HG03342 (cell line): ENCODE measurements at regions not wholly inside any gene's neighbourhood (a gene's known extent, or its start where the extent isn't known, plus 50 kb on each side); places are given as distances from the start of the nearest gene placed in this dataset.

Source experiments
- ATAC-seq: cut with Tn5 transposase; IDR thresholded peaks from one replicate; pipeline ENCODE4 v1.9.1; 2021; ENCODE audit warnings: mild to moderate bottlenecking, moderate library complexity; ENCODE audit not compliant: unreplicated experiment

- no peak for ATAC-seq
Measured at GRCh38 chr20:39669659-39670058, 707.5 kb downstream of the DHX35 start.

DNA sequence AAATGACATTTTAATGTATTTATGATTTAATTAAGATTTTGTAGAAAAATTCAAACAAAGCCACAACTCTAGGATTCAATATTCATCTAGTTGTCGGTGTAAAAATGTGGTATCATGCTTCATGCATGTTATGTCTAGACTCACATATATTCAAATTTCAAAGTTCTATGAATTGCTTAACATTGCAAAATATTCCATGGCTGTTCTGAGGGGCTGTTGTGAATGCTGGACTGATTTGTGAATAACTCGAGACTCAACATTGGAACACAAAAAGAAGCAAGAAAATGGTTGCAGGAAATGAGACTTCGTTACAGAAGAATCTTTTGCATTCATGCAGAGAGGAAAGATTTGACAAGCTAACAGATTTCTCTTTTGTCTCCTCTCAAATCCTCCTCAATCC, 705.9 kb downstream of the DHX35 start:
- ATAC-seq: no peak

DNA sequence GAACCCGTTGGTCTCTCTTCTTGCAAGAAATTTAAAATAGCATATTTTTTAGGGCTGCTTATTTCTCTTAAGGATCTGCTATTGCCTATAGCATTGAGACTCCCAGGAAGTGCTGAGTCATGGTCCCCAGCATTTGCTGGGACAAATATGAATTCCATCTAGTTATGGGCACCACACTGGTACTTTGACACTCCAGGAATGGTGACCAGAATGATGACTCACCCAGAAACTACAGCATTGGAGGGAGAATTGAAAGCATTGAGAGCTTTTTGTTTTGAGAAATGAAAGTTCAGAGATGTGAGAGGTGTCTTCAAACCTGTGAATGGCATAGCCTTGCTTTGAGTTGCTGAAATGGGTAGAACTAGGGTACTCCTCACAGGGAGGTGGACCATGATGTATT, 699.7 kb downstream of the DHX35 start:
- no peak for ATAC-seq

- no peak for ATAC-seq
Measured at GRCh38 chr20:39660965-39661364, 698.8 kb downstream of the DHX35 start.

DNA sequence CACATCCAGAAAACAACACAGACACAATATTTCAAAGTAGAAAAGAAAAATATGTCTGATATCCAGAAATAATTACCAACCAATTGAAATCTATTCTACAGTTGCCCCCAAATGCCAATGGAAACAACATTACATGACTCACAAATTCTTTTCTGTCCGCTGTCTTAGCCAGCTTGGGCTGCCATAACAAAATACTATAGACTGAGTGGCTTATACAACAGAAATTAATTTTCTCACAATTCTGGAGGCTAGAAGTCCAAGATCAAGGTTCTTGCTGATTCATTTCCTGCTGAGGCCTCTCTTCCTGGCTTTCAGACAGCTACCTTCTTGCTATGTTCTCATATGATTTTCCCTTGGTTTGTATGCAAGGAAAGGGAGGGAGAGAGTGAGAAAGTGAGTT, 698.1 kb downstream of the DHX35 start:
- no peak for ATAC-seq

- ATAC-seq: no peak
Measured at GRCh38 chr20:39658662-39659409, 696.7 kb downstream of the DHX35 start.

DNA sequence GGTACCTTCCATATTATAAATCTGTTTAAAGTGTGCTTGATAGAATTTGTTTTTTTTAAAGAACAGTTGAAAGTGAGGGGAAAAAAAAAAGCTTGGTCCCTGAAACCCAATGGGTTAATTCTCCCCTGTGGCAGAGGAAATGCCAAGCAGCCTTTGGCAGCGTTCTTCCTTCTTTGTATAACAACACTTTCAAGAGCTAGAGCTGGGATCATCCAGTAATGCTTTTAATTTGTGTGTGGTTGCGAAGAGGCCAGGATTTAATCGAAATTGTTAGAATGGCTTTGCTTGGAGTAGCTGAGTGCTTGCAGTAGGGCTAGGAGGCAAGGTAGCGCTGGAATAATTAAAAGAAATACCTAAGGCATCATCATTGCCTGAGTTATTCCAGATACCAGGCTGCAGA, 692.0 kb downstream of the DHX35 start:
- no peak for ATAC-seq

DNA sequence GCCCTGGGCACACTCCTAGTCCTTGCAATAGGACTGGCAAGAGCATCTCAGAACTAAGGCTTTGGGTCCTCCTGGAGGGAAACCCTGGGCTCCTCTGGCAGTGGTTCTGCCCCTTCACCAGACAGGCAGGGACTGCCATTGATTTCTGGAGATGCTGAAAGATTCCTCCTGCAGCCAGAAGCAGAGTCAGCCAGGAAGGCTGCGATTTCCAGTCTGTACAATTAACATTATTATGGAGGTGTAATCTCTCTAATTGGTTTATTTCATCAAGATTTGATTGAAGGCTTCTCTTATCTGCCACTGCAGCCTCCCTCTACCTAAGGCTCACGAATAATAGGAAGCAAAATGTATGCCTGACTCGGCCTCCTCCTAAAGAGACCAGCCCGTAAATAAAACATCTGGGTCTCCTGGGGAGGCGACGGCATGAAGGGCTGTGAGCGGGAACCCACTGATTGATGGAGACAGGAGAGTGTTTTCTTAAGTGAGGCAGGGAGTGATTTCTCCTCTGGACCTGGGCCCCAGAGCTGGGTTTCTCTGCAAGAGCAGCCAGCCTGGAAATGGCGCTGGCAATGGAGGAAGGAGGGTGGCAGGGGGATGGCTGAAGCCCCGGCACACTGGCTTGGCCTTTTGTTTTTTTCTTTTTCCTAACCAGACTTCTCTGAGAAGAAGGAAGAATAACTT, 689.6 kb downstream of the DHX35 start:
- no peak for ATAC-seq

DNA sequence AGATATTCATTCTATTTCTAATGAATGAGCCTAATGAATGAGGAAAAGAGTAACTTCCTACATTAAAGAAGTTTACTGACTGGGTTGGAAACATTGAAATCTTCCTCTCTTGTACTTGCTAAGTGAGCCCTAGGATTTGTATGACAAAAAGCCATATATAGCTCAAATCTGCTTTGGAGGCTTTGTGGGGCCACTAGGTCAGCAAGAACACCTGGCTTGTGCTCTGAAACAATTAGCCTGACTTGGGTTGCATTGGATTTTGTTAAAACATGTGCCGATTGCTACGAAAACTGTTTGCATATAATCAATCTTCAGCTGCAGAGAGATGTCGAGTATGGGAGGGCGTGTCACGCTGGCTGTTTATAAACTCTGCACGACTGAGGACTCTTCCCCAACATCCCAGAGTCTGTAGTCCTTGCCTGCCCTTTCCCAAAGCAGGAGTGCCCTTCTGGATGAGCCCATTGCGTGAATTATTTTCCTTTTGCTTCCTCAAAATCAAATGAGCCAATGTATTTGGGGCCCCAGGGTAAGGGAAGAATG, 684.8 kb downstream of the DHX35 start:
- ATAC-seq: no peak

DNA sequence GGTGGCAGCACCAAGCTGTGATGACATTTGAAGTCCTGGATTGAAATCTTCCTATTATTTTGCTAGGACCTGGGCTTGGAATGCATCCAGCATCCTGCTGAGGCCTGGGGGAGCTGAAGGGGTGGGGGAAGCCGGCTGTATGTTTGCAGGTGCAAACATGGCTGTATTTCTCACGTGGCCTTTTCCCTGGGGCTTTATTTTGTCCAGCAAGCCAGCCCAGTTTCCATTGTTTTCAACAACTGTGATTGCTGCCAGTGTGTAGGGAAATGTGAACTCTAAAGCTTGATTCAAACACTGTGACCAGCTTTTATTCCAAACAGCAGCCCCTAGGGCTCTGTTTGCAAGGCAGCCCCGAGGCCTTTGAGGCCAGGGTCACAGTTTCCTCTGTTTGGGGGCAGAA, 683.0 kb downstream of the DHX35 start:
- ATAC-seq: no peak

DNA sequence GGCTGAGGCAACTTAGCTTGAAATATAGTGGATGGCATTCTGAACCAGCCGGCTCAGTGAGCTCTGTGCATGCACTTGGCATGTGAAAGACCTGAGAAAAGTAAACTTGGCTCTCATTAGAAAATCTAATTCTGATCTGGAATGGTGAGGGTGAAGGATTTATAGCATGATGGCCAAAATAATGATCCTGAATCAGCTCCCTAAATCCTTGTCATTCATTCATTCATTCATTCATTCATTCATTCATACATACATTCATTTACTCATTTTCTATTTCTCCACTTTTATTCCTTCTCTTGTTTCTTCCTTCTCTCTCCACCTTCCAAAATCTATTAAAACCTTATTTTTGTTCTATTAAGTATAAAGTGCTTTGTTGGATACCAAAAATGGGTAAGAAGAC, 681.1 kb downstream of the DHX35 start:
- ATAC-seq: no peak

- no peak for ATAC-seq
Measured at GRCh38 chr20:39641423-39641822, 679.3 kb downstream of the DHX35 start.

DNA sequence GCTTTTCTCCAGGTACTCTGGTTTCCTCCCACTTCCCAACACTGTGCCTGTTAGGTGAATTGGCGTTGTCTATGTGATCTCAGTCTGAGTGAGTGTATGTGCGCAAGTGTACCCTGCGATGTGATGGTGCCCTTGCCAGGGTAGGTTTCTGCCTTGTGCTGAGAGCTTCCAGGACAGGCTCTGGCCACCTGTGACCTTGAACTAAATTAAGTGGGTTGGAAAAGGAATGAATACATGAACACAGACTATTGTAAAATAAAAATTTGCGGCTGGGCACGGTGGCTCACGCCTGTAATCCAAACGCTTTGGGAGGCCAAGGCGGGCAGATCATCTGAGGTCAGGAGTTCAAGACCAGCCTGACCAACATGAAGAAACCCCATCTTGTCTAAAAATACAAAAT, 678.0 kb downstream of the DHX35 start:
- ATAC-seq: no peak

DNA sequence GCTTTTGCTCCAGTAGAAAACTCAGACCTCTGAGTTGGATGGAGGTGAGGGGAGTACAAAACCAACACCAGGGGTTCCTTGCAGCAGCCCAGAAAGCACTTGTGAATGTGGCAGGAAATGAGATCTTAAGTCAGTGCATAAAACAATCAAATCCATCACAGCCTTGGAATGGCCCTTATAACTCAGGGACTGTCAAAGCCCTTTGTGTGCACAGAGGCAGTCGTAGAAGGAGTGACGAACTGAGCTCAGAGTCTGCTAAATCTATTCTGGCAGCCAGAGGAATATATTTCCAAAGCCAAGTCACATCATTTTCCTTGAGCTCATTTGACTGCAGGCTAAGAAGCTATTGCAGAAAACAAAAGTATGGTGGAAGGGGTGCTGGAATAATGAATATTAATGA, 676.6 kb downstream of the DHX35 start:
- no peak for ATAC-seq

- no peak for ATAC-seq
Measured at GRCh38 chr20:39633689-39634088, 671.5 kb downstream of the DHX35 start.

DNA sequence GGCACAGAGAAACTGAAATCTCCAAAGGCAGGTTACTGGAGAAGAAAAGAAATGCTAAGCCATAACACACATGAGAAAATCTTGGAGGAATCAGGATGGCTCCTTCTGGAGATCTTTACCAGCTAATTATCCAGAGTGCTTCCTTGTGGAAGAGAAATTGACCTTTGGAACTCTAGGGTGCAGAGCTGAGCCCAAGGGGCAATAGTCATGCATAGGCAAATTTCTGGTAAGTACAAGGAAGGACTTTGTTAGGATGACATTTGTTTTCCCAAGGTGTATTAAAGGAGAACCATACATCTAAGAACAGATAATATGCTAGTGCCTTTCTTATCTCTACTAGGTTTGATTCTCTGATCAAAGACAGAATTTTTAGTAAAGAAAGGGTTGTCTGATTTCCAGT, 670.6 kb downstream of the DHX35 start:
- ATAC-seq: no peak

GRCh38 chr20:39632176-39632575, 670.0 kb downstream of the DHX35 start:
- no peak for ATAC-seq

- ATAC-seq: no peak
Measured at GRCh38 chr20:39631557-39631956, 669.4 kb downstream of the DHX35 start.

- ATAC-seq: no peak
Measured at GRCh38 chr20:39630215-39630908, 668.2 kb downstream of the DHX35 start.

GRCh38 chr20:39627765-39628164, 665.6 kb downstream of the DHX35 start:
- ATAC-seq: no peak

GRCh38 chr20:39624316-39624715, 662.2 kb downstream of the DHX35 start:
- ATAC-seq: no peak
